IMR-90 (cell line): ENCODE measurements at regions not wholly inside any gene's neighbourhood (a gene's known extent, or its start where the extent isn't known, plus 50 kb on each side); places are given as distances from the start of the nearest gene placed in this dataset.

Experiments
- ATAC-seq: fragments of 200-7000 bp; cut with Tn5 transposase; 2 replicates; pipeline ENCODE4 v1.9.1; 2020; ENCODE audit warnings: low read depth, mild to moderate bottlenecking, moderate library complexity
- BruUV-seq: library from RNA; stranded (reverse); fragments of 400-500 nt; replicated peaks from 2 replicates; lab custom pipeline; 2021; lab: Mats Ljungman, UMichigan
- CTCF ChIA-PET: fragments of 300-600 bp; formaldehyde crosslinking; extraction: SDS; loops from one replicate; lab custom pipeline; 2021; ENCODE audit warnings: antibody characterized with exemption; lab: Yijun Ruan, JAX
- POLR2A ChIA-PET: fragments of 300-600 bp; sonication (Branson Sonifier 250); formaldehyde crosslinking; loops from one replicate; lab custom pipeline; 2022; ENCODE audit warnings: antibody characterized with exemption; ENCODE audit not compliant: unreplicated experiment; lab: Charles Lee
- DNase-seq: peaks from one replicate; pipeline ENCODE4 v3.0.0; 2013
- H2AFZ ChIP-seq: replicated peaks from 2 replicates; pipeline ENCODE3; 2013; ENCODE audit warnings: low read length, mild to moderate bottlenecking; ENCODE audit not compliant: poor library complexity
- H2AK5ac ChIP-seq: 2 replicates; pipeline ENCODE4 v1.6.1; 2013; ENCODE audit warnings: low read depth, low read length, inconsistent platforms
- H2AK9ac ChIP-seq: replicated peaks from 2 replicates; pipeline ENCODE3; 2013; ENCODE audit warnings: mild to moderate bottlenecking, low read depth, low read length, moderate library complexity; ENCODE audit not compliant: poor library complexity
- H2BK120ac ChIP-seq: 2 replicates; pipeline ENCODE4 v1.6.1; 2013; ENCODE audit warnings: low read depth, low read length, inconsistent platforms
- H2BK15ac ChIP-seq: 3 replicates; pipeline ENCODE4 v1.6.1; 2013; ENCODE audit warnings: low read depth, low read length, inconsistent platforms
- H2BK20ac ChIP-seq: 2 replicates; pipeline ENCODE4 v1.6.1; 2013; ENCODE audit warnings: low read depth, mild to moderate bottlenecking, inconsistent platforms, low read length, moderate library complexity
- H2BK5ac ChIP-seq: 2 replicates; pipeline ENCODE4 v1.6.1; 2013; ENCODE audit warnings: mild to moderate bottlenecking, low read depth, low read length, inconsistent platforms; ENCODE audit not compliant: poor library complexity, severe bottlenecking
- H3K14ac ChIP-seq: replicated peaks from 2 replicates; pipeline ENCODE4 v1.6.1; 2013; ENCODE audit warnings: low read depth, low read length, inconsistent platforms
- H3K18ac ChIP-seq: 2 replicates; pipeline ENCODE4 v1.6.1; 2013; ENCODE audit warnings: low read depth, low read length, control low read depth
- H3K23ac ChIP-seq: 2 replicates; pipeline ENCODE4 v1.6.1; 2013; ENCODE audit warnings: low read depth, low read length, inconsistent platforms
- H3K27ac ChIP-seq: 2 replicates; pipeline ENCODE4 v1.5.1; 2013; ENCODE audit warnings: mild to moderate bottlenecking, control low read depth, low read length; ENCODE audit not compliant: insufficient read depth
- H3K27me3 ChIP-seq: 2 replicates; pipeline ENCODE4 v1.6.1; 2013; ENCODE audit warnings: low read length; ENCODE audit not compliant: control insufficient read depth, insufficient read depth
- H3K36me3 ChIP-seq: 2 replicates; pipeline ENCODE4 v1.6.1; 2013; ENCODE audit warnings: low read length, mixed read lengths; ENCODE audit not compliant: control insufficient read depth, insufficient read depth
- H3K4ac ChIP-seq: 2 replicates; pipeline ENCODE4 v1.6.1; 2013; ENCODE audit warnings: low read depth, low read length, inconsistent platforms
- H3K4me1 ChIP-seq: 2 replicates; pipeline ENCODE4 v1.6.1; 2013; ENCODE audit warnings: low read length, mixed read lengths; ENCODE audit not compliant: control insufficient read depth, insufficient read depth
- H3K4me2 ChIP-seq: 2 replicates; pipeline ENCODE4 v1.6.1; 2013; ENCODE audit warnings: low read depth, mild to moderate bottlenecking, control low read depth, low read length, moderate library complexity
- H3K4me3 ChIP-seq: 2 replicates; pipeline ENCODE4 v1.5.1; 2013; ENCODE audit warnings: low read depth, mild to moderate bottlenecking, control low read depth, low read length, moderate library complexity; ENCODE audit not compliant: insufficient read depth
- H3K56ac ChIP-seq: 2 replicates; pipeline ENCODE4 v1.6.1; 2013; ENCODE audit warnings: low read length, inconsistent platforms; ENCODE audit not compliant: insufficient read depth; ENCODE audit errors: extremely low read depth
- H3K79me1 ChIP-seq, 2 experiments: 2 replicates each; pipeline ENCODE4 v1.6.1; 2013; ENCODE audit warnings: low read length in 2 of 2, inconsistent platforms in 1 of 2, low read depth in 1 of 2
- H3K9ac ChIP-seq: 2 replicates; pipeline ENCODE4 v1.6.1; 2013; ENCODE audit warnings: low read depth, low read length, control low read depth
- H3K9me1 ChIP-seq: 2 replicates; pipeline ENCODE4 v1.6.1; 2013; ENCODE audit warnings: low read length, inconsistent platforms; ENCODE audit not compliant: insufficient read depth
- H3K9me3 ChIP-seq: 2 replicates; pipeline ENCODE4 v1.6.1; 2013; ENCODE audit warnings: low read length; ENCODE audit not compliant: control insufficient read depth, insufficient read depth
- H4K20me1 ChIP-seq: 2 replicates; pipeline ENCODE4 v1.6.1; 2013; ENCODE audit warnings: low read length, inconsistent platforms; ENCODE audit not compliant: insufficient read depth
- H4K5ac ChIP-seq: 2 replicates; pipeline ENCODE4 v1.6.1; 2013; ENCODE audit warnings: mild to moderate bottlenecking, low read depth, low read length, control low read depth
- H4K8ac ChIP-seq, 2 experiments: 2 replicates each; pipeline ENCODE4 v1.6.1; 2013; ENCODE audit warnings: low read depth in 2 of 2, low read length in 2 of 2, control low read depth in 1 of 2, inconsistent platforms in 1 of 2
- H4K91ac ChIP-seq: 2 replicates; pipeline ENCODE4 v1.6.1; 2013; ENCODE audit warnings: low read depth, low read length, inconsistent platforms; ENCODE audit not compliant: insufficient read depth
- BHLHE40 ChIP-seq: fragments of 150-350 bp; IDR thresholded peaks from 2 replicates; pipeline ENCODE4 v1.6.1; 2016; ENCODE audit warnings: mild to moderate bottlenecking, low read depth, low read length
- CEBPB ChIP-seq: IDR thresholded peaks from 2 replicates; pipeline ENCODE4 v1.6.1; 2012; ENCODE audit warnings: low read depth, low read length, improper control_type of control experiment
- CHD1 ChIP-seq: IDR thresholded peaks from 2 replicates; pipeline ENCODE4 v1.6.1; 2012; ENCODE audit warnings: low read depth, low read length, improper control_type of control experiment
- MAFK ChIP-seq: IDR thresholded peaks from 2 replicates; pipeline ENCODE4 v1.6.1; 2012; ENCODE audit warnings: low read depth, low read length, improper control_type of control experiment
- POLR2A ChIP-seq: IDR thresholded peaks from 2 replicates; pipeline ENCODE4 v1.6.1; 2012; ENCODE audit warnings: mild to moderate bottlenecking, low read depth, low read length
- RCOR1 ChIP-seq: IDR thresholded peaks from 2 replicates; pipeline ENCODE4 v1.6.1; 2012; ENCODE audit warnings: mild to moderate bottlenecking, low read length, improper control_type of control experiment; ENCODE audit not compliant: insufficient replicate concordance
- RFX5 ChIP-seq: IDR thresholded peaks from 2 replicates; pipeline ENCODE4 v1.8.0; 2012; ENCODE audit warnings: low read depth, mild to moderate bottlenecking, low read length, moderate library complexity
- SMC3 ChIP-seq: fragments of 150-350 bp; IDR thresholded peaks from 2 replicates; pipeline ENCODE4 v1.6.1; 2016; ENCODE audit warnings: low read depth, mild to moderate bottlenecking, antibody characterized with exemption, low read length, moderate library complexity
- dilution Hi-C: fragments of 300-500 bp; cut with HindIII; formaldehyde crosslinking; loops from one replicate; pipeline ENCODE4 v1.14.3; 2018; ENCODE audit warnings: low sequenced_read_pairs; ENCODE audit not compliant: unreplicated experiment
- in situ Hi-C: fragments of 300-500 bp; cut with MboI; formaldehyde crosslinking; loops from 3 replicates; pipeline ENCODE4 v1.14.3; 2019; ENCODE audit warnings: low sequenced_read_pairs, inconsistent platforms, mixed read lengths
- intact Hi-C: fragments of 100-400 bp; cut with micrococcal nuclease; formaldehyde crosslinking; loops from 2 replicates; pipeline ENCODE4 v1.10.0; 2022
- TF ChIP-seq, protein P1 (sequence below): fragments of 150-350 bp; IDR thresholded peaks from 2 replicates; pipeline ENCODE4 v1.6.1; 2017; ENCODE audit warnings: mild to moderate bottlenecking, antibody characterized with exemption, low read length, low read depth
- TF ChIP-seq, protein P2 (sequence below): conservative IDR thresholded peaks from 2 replicates; pipeline ENCODE4 v1.5.1; 2012; ENCODE audit warnings: mild to moderate bottlenecking, low read depth, low read length, improper control_type of control experiment

DNA sequence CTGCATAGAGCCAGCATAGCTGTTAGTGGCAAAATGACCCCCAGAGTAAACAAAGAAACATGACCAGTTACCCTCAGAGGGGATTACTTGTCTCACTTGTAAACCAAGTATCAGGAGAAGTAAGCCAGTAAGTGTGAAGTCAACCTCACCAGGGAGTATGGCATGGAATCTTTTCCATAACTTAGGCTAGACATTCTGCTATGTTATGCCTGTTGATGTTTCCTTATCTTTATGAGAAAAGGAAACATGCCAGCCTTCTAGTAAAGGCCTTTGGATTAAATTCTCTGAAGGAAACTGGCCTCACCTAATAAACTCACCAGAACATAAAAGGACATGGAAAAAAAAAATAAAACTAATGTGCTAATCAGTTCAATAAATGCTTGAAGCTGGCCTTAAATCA is 87.7 kb downstream of the SEM1 start:
- no peak overlapping the region for H2AK5ac ChIP-seq
- no peak for DNase-seq
- no peak overlapping the region for H2BK15ac ChIP-seq
- no peaks in the 10 kb centered on the region for H3K9me1 ChIP-seq
- H3K56ac ChIP-seq: no peak overlapping the region
- BruUV-seq: no TSS peak
- CTCF ChIA-PET: interaction anchor here (0.6 to 0.8 kb wide), 2 partner anchors 10 to 644 kb away, joined by 3 read pairs; no protein-coding TSS in a partner anchor
- H4K91ac ChIP-seq: no peak overlapping the region
- no peak overlapping the region for H2AK9ac ChIP-seq
- no peak overlapping the region for H3K14ac ChIP-seq
- no peak overlapping the region for H4K8ac ChIP-seq
- H3K4me2 ChIP-seq: no peak overlapping the region
- no peak overlapping the region for H2BK120ac ChIP-seq
- dilution Hi-C loops (no loop called here), intact Hi-C loops (no loop called here), in situ Hi-C loops (no loop called here)
- H2BK5ac ChIP-seq: no peak overlapping the region
- no peaks in the 10 kb centered on the region for H3K27me3 ChIP-seq
- no peak overlapping the region for H3K4me3 ChIP-seq
- POLR2A ChIA-PET: no interaction called here
- no peak overlapping the region for H3K18ac ChIP-seq
- ATAC-seq: no peak
- no peak overlapping the region for H3K23ac ChIP-seq
- no peaks in the 10 kb centered on the region for H3K9me3 ChIP-seq
- H2BK20ac ChIP-seq: no peak overlapping the region
- H2AFZ ChIP-seq: no peak overlapping the region
- TF ChIP-seq MAFK (no peak), RCOR1 (no peak), BHLHE40 (no peak), CHD1 (no peak), CEBPB (no peak), SMC3 (no peak), RFX5 (no peak), POLR2A (no peak)
- TF ChIP-seq, protein P1, sequence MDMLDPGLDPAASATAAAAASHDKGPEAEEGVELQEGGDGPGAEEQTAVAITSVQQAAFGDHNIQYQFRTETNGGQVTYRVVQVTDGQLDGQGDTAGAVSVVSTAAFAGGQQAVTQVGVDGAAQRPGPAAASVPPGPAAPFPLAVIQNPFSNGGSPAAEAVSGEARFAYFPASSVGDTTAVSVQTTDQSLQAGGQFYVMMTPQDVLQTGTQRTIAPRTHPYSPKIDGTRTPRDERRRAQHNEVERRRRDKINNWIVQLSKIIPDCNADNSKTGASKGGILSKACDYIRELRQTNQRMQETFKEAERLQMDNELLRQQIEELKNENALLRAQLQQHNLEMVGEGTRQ: no peak
- TF ChIP-seq, protein P2, sequence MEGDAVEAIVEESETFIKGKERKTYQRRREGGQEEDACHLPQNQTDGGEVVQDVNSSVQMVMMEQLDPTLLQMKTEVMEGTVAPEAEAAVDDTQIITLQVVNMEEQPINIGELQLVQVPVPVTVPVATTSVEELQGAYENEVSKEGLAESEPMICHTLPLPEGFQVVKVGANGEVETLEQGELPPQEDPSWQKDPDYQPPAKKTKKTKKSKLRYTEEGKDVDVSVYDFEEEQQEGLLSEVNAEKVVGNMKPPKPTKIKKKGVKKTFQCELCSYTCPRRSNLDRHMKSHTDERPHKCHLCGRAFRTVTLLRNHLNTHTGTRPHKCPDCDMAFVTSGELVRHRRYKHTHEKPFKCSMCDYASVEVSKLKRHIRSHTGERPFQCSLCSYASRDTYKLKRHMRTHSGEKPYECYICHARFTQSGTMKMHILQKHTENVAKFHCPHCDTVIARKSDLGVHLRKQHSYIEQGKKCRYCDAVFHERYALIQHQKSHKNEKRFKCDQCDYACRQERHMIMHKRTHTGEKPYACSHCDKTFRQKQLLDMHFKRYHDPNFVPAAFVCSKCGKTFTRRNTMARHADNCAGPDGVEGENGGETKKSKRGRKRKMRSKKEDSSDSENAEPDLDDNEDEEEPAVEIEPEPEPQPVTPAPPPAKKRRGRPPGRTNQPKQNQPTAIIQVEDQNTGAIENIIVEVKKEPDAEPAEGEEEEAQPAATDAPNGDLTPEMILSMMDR: no peak
- no peaks in the 10 kb centered on the region for H3K36me3 ChIP-seq
- H3K9ac ChIP-seq: no peak overlapping the region
- no peaks in the 10 kb centered on the region for H4K20me1 ChIP-seq
- H3K4me1 ChIP-seq: no peaks in the 10 kb centered on the region
- H4K5ac ChIP-seq: no peak overlapping the region
- no peaks in the 10 kb centered on the region for H3K79me1 ChIP-seq
- H3K4ac ChIP-seq: no peak overlapping the region
- no peak overlapping the region for H3K27ac ChIP-seq
